Endodermal cell (in vitro differentiated cells): ENCODE measurements at regions not wholly inside any gene's neighbourhood (a gene's known extent, or its start where the extent isn't known, plus 50 kb on each side); places are given as distances from the start of the nearest gene placed in this dataset.

ENCODE experiments used
- DNase-seq: peaks from one replicate; pipeline ENCODE4 v3.0.0-alpha.2; 2017
- H3K27ac ChIP-seq: 2 replicates; pipeline ENCODE4 v1.5.1; 2013; ENCODE audit warnings: mild to moderate bottlenecking, low read depth, low read length, moderate library complexity
- H3K27me3 ChIP-seq: 2 replicates; pipeline ENCODE4 v1.6.1; 2013; ENCODE audit warnings: mild to moderate bottlenecking, low read length, moderate library complexity; ENCODE audit not compliant: insufficient read depth, control insufficient read depth, poor library complexity, severe bottlenecking
- H3K36me3 ChIP-seq: 2 replicates; pipeline ENCODE4 v1.7.0; 2013; ENCODE audit warnings: mild to moderate bottlenecking, low read length, moderate library complexity; ENCODE audit not compliant: control insufficient read depth, insufficient read depth
- H3K4me1 ChIP-seq: one replicate; pipeline ENCODE4 v1.7.0; 2013; ENCODE audit warnings: low read length; ENCODE audit not compliant: control insufficient read depth, insufficient read depth
- H3K4me3 ChIP-seq: 2 replicates; pipeline ENCODE4 v1.5.1; 2013; ENCODE audit warnings: mild to moderate bottlenecking, low read length, moderate library complexity
- H3K9ac ChIP-seq: 2 replicates; pipeline ENCODE4 v1.6.1; 2013; ENCODE audit warnings: mild to moderate bottlenecking, low read length, moderate library complexity; ENCODE audit not compliant: poor library complexity, severe bottlenecking; ENCODE audit errors: extremely low read depth
- H3K9me3 ChIP-seq: 2 replicates; pipeline ENCODE4 v1.6.1; 2013; ENCODE audit warnings: mild to moderate bottlenecking, low read length, moderate library complexity; ENCODE audit not compliant: control insufficient read depth
- H3K27ac Mint-ChIP-seq: 2 replicates; pipeline ENCODE4 v1.8.0; 2020; ENCODE audit warnings: mixed read lengths
- H3K27me3 Mint-ChIP-seq: 2 replicates; pipeline ENCODE4 v1.8.0; 2021; ENCODE audit warnings: mild to moderate bottlenecking, mixed read lengths; ENCODE audit not compliant: insufficient read depth
- H3K36me3 Mint-ChIP-seq: 2 replicates; pipeline ENCODE4 v1.8.0; 2020; ENCODE audit warnings: low read depth, mixed read lengths
- H3K4me1 Mint-ChIP-seq: 2 replicates; pipeline ENCODE4 v1.8.0; 2020; ENCODE audit warnings: mixed read lengths
- H3K4me3 Mint-ChIP-seq: 2 replicates; pipeline ENCODE4 v1.8.0; 2020; ENCODE audit warnings: mild to moderate bottlenecking, moderate library complexity, mixed read lengths
- H3K9me3 Mint-ChIP-seq: 2 replicates; pipeline ENCODE4 v1.8.0; 2020; ENCODE audit warnings: mild to moderate bottlenecking, mixed read lengths
- CTCF ChIP-seq: fragments of 200-600 bp; sonication (generic); conservative IDR thresholded peaks from 2 replicates; pipeline ENCODE4 v1.5.0; 2021; ENCODE audit warnings: antibody characterized with exemption, mild to moderate bottlenecking
- WGBS, 2 experiments: methylation state at CpG; one replicate each; pipeline versions ENCODE4 v1.1.5 to v1.1.7; 2013; ENCODE audit warnings: missing lambda C conversion rate in 2 of 2, mixed read lengths in 1 of 2; ENCODE audit not compliant: insufficient coverage in 1 of 2, insufficient read length in 1 of 2; 5-methylcytosine and 5-hydroxymethylcytosine counted together

- no peak for DNase-seq
- Mint-ChIP-seq H3K27ac (no peak overlapping the region), H3K36me3 (no peaks in the 10 kb centered on the region), H3K4me3 (no peak overlapping the region), H3K4me1 (no peaks in the 10 kb centered on the region), H3K27me3 (peaks cover 6% of the 10 kb centered on the region), H3K9me3 (no peaks in the 10 kb centered on the region)
- H3K9ac ChIP-seq = no peak overlapping the region
- no peak overlapping the region for H3K4me3 ChIP-seq
- no peak overlapping the region for H3K27ac ChIP-seq
- H3K27me3 ChIP-seq = peaks cover 36% of the 10 kb centered on the region
- H3K4me1 ChIP-seq = no peaks in the 10 kb centered on the region
- no peaks in the 10 kb centered on the region for H3K36me3 ChIP-seq
- no peaks in the 10 kb centered on the region for H3K9me3 ChIP-seq
- no peak for TF ChIP-seq CTCF
- 90 to 94% methylated on average over 2 of the region's 2 CpGs for WGBS, 2 experiments
Observed at GRCh38 chr12:43653917-43654316, 101.9 kb upstream of the ADAMTS20 start.

DNA sequence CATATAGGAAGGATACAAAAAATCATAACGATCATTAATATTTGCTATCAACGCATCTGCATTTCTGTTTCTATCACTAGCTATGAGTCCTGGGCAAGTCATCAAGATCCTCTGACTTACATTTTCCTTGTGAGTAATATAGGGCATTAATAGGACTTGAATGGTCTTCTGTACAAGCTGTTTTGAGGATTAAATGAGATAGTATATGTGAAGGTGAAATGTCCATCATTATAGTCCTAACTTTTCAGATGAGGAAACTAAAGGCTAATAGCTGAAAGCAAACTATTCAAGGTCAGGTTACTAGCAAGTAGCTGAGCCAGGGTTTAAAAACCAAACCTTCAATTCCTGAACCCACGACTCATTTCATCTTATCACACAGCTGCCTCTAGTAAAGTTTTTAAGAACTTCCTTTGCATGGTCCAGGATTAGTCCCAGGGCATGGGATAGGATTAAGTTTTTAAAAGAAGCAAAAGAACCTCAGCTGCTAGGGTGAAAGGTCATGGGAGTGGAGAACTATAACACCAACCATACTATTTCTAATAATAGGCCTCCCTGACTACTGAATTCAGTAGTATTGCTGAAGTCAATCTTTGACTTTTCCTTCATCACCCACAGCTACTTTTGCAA is 101.4 kb upstream of the ADAMTS20 start:
- WGBS, 2 experiments = 98% methylated on average over 3 of the region's 3 CpGs; no CpG with 5 or more reads in 1 of the 2 experiments

DNA sequence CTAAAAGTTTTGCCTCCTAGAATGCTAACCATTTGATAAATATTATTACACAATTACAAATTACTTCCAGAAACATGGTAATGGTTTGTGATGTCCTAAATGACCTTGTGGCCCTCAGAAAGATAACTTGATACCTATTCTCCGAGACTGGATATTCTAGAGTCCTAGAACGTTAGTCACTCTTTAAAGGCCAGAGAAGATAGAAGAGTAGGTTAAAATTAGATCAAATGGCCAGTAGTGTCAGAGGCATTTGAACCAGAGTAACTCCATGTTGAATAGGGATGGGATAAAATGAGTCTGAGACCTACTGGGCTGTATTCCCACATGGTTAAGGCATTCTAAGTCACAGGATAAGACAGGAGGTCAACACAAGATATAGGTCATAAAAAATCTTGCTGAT is 96.6 kb upstream of the ADAMTS20 start:
- Histone ChIP-seq H3K9ac (no peak overlapping the region), H3K36me3 (no peaks in the 10 kb centered on the region), H3K27ac (no peak overlapping the region), H3K4me3 (no peak overlapping the region), H3K4me1 (no peaks in the 10 kb centered on the region), H3K9me3 (no peaks in the 10 kb centered on the region), H3K27me3 (peaks cover 68% of the 10 kb centered on the region)
- H3K27ac Mint-ChIP-seq = no peak overlapping the region
- H3K4me3 Mint-ChIP-seq = no peak overlapping the region
- no peaks in the 10 kb centered on the region for H3K36me3 Mint-ChIP-seq
- no peak for TF ChIP-seq CTCF
- H3K4me1 Mint-ChIP-seq = no peaks in the 10 kb centered on the region
- peaks cover 14% of the 10 kb centered on the region for H3K27me3 Mint-ChIP-seq
- DNase-seq = no peak
- no peaks in the 10 kb centered on the region for H3K9me3 Mint-ChIP-seq
- WGBS, 2 experiments = 85 to 90% methylated on average over 2 of the region's 2 CpGs

More for the DNA sequence above, 101.4 kb upstream of the ADAMTS20 start:
- Histone ChIP-seq H3K9ac (no peak overlapping the region), H3K27me3 (peaks cover 41% of the 10 kb centered on the region), H3K4me1 (no peaks in the 10 kb centered on the region), H3K4me3 (no peak overlapping the region), H3K9me3 (no peaks in the 10 kb centered on the region), H3K27ac (no peak overlapping the region), H3K36me3 (no peaks in the 10 kb centered on the region)
- Mint-ChIP-seq H3K27me3 (peaks cover 11% of the 10 kb centered on the region), H3K27ac (no peak overlapping the region), H3K4me1 (no peaks in the 10 kb centered on the region), H3K4me3 (no peak overlapping the region), H3K36me3 (no peaks in the 10 kb centered on the region), H3K9me3 (no peaks in the 10 kb centered on the region)
- no peak for TF ChIP-seq CTCF
- DNase-seq = no peak
